Body of pancreas (tissue), 4 donors: ENCODE measurements at regions not wholly inside any gene's neighbourhood (a gene's known extent, or its start where the extent isn't known, plus 50 kb on each side); places are given as distances from the start of the nearest gene placed in this dataset.

Experiments used
- ATAC-seq: fragments of 150-250 bp; one replicate; pipeline ENCODE4 v1.9.1; 2016
- DNase-seq, 4 donors: peaks; one replicate each; pipeline ENCODE4 v3.0.0-alpha.2; 2019
- H3K27ac ChIP-seq, 4 donors: fragments of 200-600 bp; sonication (generic); 1 replicate in 3 of 4; 2 replicates in 1 of 4; pipeline versions ENCODE4 v1.5.1 to v1.6.1; 2016 to 2019; ENCODE audit warnings: mild to moderate bottlenecking in 1 of 4, mixed read lengths in 1 of 4, moderate library complexity in 1 of 4
- H3K27me3 ChIP-seq, 2 donors: fragments of 200-600 bp; sonication (generic); one replicate each; pipeline ENCODE4 v1.6.0; 2016; ENCODE audit warnings: mild to moderate bottlenecking in 1 of 2
- H3K36me3 ChIP-seq, 2 donors: fragments of 200-600 bp; sonication (generic); replicated peaks in 1 of 2; 2 replicates each; pipeline ENCODE4 v1.5.1; 2016; ENCODE audit warnings: low read depth in 2 of 2; ENCODE audit not compliant: insufficient read depth in 1 of 2
- H3K4me1 ChIP-seq: fragments of 200-600 bp; sonication (generic); one replicate; pipeline ENCODE4 v1.6.0; 2016
- H3K4me3 ChIP-seq, 2 donors: fragments of 200-600 bp; sonication (generic); 1 replicate in 1 of 2; 2 replicates in 1 of 2; pipeline ENCODE4 v1.5.1; 2016 to 2019
- H3K9me3 ChIP-seq, 3 donors: fragments of 200-600 bp; sonication (generic); 1 replicate in 2 of 3; 2 replicates in 1 of 3; pipeline ENCODE4 v1.5.1; 2016
- CTCF ChIP-seq, 7 experiments: fragments of 450-650 bp in 4 of 7; fragments of 200-600 bp in 3 of 7; sonication (generic) in 3 of 7; IDR thresholded peaks; one replicate each; pipeline ENCODE4 v1.5.1; 2016 to 2019; ENCODE audit warnings: antibody characterized with exemption in 7 of 7
- POLR2A ChIP-seq, 3 donors: fragments of 450-650 bp; IDR thresholded peaks; one replicate each; pipeline ENCODE4 v1.6.1; 2016; ENCODE audit warnings: antibody characterized with exemption in 3 of 3, mild to moderate bottlenecking in 2 of 3
- WGBS, 2 donors: methylation state at CpG; one replicate each; pipeline ENCODE4 v1.1.5; 2017; 5-methylcytosine and 5-hydroxymethylcytosine counted together
- intact Hi-C: fragments of 100-400 bp; cut with DNase I; formaldehyde crosslinking; loops from one replicate; pipeline ENCODE4 v1.15.1; 2023

- DNase-seq (no peak), ATAC-seq (no peak)
- Histone ChIP-seq H3K4me3 (no peak overlapping the region), H3K9me3 (no peaks in the 10 kb centered on the region), H3K36me3 (no peaks in the 10 kb centered on the region), H3K27ac (no peak overlapping the region), H3K4me1 (no peaks in the 10 kb centered on the region), H3K27me3 (no peaks in the 10 kb centered on the region)
- WGBS, 2 donors: 57 to 60% methylated on average over 2 of the region's 2 CpGs
- intact Hi-C loops: no loop called here
- TF ChIP-seq CTCF (IDR thresholded peaks at IDR 0.05) (no peak), POLR2A (IDR thresholded peaks at IDR 0.05) (no peak)
These were observed 319.7 kb upstream of the GHITM start for GRCh38 chr10:83819609-83820008.

- Histone ChIP-seq H3K27ac (no peak overlapping the region), H3K27me3 (no peaks in the 10 kb centered on the region), H3K36me3 (no peaks in the 10 kb centered on the region), H3K4me1 (no peaks in the 10 kb centered on the region), H3K9me3 (no peaks in the 10 kb centered on the region), H3K4me3 (no peak overlapping the region)
- DNase-seq (peak in 1 of 4 donors; percentile 2), ATAC-seq (no peak)
- TF ChIP-seq POLR2A (IDR thresholded peaks at IDR 0.05) (no peak), CTCF (IDR thresholded peaks at IDR 0.05) (no peak)
- intact Hi-C loops: no loop called here
- 18 to 21% methylated on average over 3 of the region's 3 CpGs for WGBS, 2 donors
These were observed 319.3 kb upstream of the GHITM start for GRCh38 chr10:83820033-83820432.

GRCh38 chr10:83824099-83824498 is 315.2 kb upstream of the GHITM start:
- Histone ChIP-seq H3K36me3 (no peaks in the 10 kb centered on the region), H3K27ac (no peak overlapping the region), H3K9me3 (no peaks in the 10 kb centered on the region), H3K4me1 (no peaks in the 10 kb centered on the region), H3K4me3 (no peak overlapping the region), H3K27me3 (no peaks in the 10 kb centered on the region)
- TF ChIP-seq CTCF (IDR thresholded peaks at IDR 0.05): no peak
- TF ChIP-seq POLR2A (IDR thresholded peaks at IDR 0.05): no peak
- no peak for DNase-seq
- no peak for ATAC-seq
- intact Hi-C loops: no loop called here
- 73 to 79% methylated on average over 3 of the region's 3 CpGs for WGBS, 2 donors

- TF ChIP-seq CTCF (IDR thresholded peaks at IDR 0.05) (no peak), POLR2A (IDR thresholded peaks at IDR 0.05) (no peak)
These were observed 305.2 kb upstream of the GHITM start for GRCh38 chr10:83834096-83834495.

GRCh38 chr10:83835945-83836745 is 303.2 kb upstream of the GHITM start:
- Histone ChIP-seq H3K4me1 (no peaks in the 10 kb centered on the region), H3K9me3 (no peaks in the 10 kb centered on the region), H3K27ac (no peak overlapping the region), H3K27me3 (no peaks in the 10 kb centered on the region), H3K36me3 (no peaks in the 10 kb centered on the region), H3K4me3 (no peak overlapping the region)
- intact Hi-C loops: no loop called here
- WGBS, 2 donors: 59 to 61% methylated on average over 3 of the region's 3 CpGs
- no peak for ATAC-seq
- no peak for TF ChIP-seq POLR2A (IDR thresholded peaks at IDR 0.05)
- no peak for TF ChIP-seq CTCF (IDR thresholded peaks at IDR 0.05)
- DNase-seq: no peak

More at GRCh38 chr10:83834096-83834495, 305.2 kb upstream of the GHITM start:
- no peaks in the 10 kb centered on the region for H3K27me3 ChIP-seq
- DNase-seq (no peak), ATAC-seq (no peak)
- H3K4me3 ChIP-seq: no peak overlapping the region
- intact Hi-C loops: no loop called here
- H3K9me3 ChIP-seq: no peaks in the 10 kb centered on the region
- no peaks in the 10 kb centered on the region for H3K4me1 ChIP-seq
- WGBS, 2 donors: 54 to 60% methylated on average over 2 of the region's 2 CpGs
- H3K27ac ChIP-seq: no peak overlapping the region
- no peaks in the 10 kb centered on the region for H3K36me3 ChIP-seq
